ENCODE measurements at regions not wholly inside any gene's neighbourhood (a gene's known extent, or its start where the extent isn't known, plus 50 kb on each side); places are given as distances from the start of the nearest gene placed in this dataset.

DNA sequence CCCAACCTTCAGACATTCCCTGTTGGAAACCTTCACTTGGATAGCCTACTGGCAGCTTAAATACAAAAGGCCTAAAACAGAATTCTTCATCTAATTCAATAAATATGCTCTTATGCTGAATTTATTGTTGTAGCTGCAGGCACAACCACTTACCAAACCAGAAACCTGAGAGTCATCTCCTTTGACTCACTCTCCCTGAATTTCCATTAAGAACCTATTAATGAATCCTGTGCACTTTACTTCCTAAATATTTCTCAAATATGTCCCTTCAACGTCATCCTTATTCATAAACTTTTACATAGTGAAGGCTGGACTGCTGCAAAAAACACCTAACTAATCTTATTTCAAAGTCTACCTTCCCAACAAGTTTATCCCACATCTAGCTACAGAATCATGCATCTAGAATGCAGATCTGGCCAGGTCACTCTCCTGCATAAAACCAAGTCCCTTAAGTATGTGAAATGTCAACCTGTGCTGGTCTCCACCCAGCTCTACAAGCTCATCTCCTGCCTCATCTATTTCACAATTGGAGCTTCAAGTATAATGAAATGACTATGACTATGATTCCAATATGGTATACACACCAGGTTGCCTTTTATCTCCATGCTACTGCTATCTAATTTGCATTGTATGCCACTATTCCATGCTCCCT lies 354.2 kb downstream of the ZEB2 start:
- H3K4me2 ChIP-seq (ENCODE audit: insufficient read depth, insufficient read length, low read length): no peak overlapping the region
- H3K56ac ChIP-seq (ENCODE audit: insufficient read length, low read depth, low read length): no peak overlapping the region
- Mint-ChIP-seq H3K27me3 (ENCODE audit: low read depth) (no peaks in the 10 kb centered on the region), H3K9me3 (no peaks in the 10 kb centered on the region), H3K4me3 (no peak overlapping the region), H3K36me3 (ENCODE audit: insufficient read depth in 1 of 3, low read depth in 3 of 3) (no peaks in the 10 kb centered on the region), H3K4me1 (0 out of 4 replicates have a peak, but pooled peaks cover 0 to 3% of the 10 kb centered on the region in 2 experiments), H3K27ac (no peak overlapping the region)
- no peak overlapping the region for H3K4ac ChIP-seq (ENCODE audit: low read depth, low read length)
- H3K79me1 ChIP-seq (ENCODE audit: insufficient read depth, low read depth, low read length, poor library complexity, severe bottlenecking): no peaks in the 10 kb centered on the region
- no peak overlapping the region for H3K23ac ChIP-seq (ENCODE audit: insufficient read length, low read depth, low read length)
- no peak overlapping the region for H3K27ac ChIP-seq (ENCODE audit: insufficient read length, low read depth, low read length)
- no peak overlapping the region for H3T11ph ChIP-seq (ENCODE audit: low read length)
- H3K9me3 ChIP-seq (ENCODE audit: control insufficient read depth, low read depth, low read length): no peaks in the 10 kb centered on the region
- no peak overlapping the region for H4K5ac ChIP-seq (ENCODE audit: insufficient read length, low read depth, low read length)
- H2AFZ ChIP-seq (ENCODE audit: low read length): no peak overlapping the region
- no peaks in the 10 kb centered on the region for H3K27me3 ChIP-seq (ENCODE audit: insufficient read depth, low read length)
- no peak for DNase-seq
- no peak overlapping the region for H2AK5ac ChIP-seq (ENCODE audit: insufficient read length, low read length)
- H3K14ac ChIP-seq (ENCODE audit: insufficient read depth, low read length): no peak overlapping the region
- H3K79me2 ChIP-seq (ENCODE audit: insufficient read depth, low read length): no peaks in the 10 kb centered on the region
- no peaks in the 10 kb centered on the region for H3K23me2 ChIP-seq (ENCODE audit: insufficient read length, low read depth, low read length, poor library complexity, severe bottlenecking)
- H3K4me1 ChIP-seq (ENCODE audit: insufficient read depth, low read length): no peaks in the 10 kb centered on the region
- H3K9ac ChIP-seq (ENCODE audit: extremely low read depth, insufficient read length, low read length): no peak overlapping the region
- H2BK120ac ChIP-seq (ENCODE audit: low read depth, low read length, poor library complexity, severe bottlenecking): no peak overlapping the region
- TF ChIP-seq, protein P1, sequence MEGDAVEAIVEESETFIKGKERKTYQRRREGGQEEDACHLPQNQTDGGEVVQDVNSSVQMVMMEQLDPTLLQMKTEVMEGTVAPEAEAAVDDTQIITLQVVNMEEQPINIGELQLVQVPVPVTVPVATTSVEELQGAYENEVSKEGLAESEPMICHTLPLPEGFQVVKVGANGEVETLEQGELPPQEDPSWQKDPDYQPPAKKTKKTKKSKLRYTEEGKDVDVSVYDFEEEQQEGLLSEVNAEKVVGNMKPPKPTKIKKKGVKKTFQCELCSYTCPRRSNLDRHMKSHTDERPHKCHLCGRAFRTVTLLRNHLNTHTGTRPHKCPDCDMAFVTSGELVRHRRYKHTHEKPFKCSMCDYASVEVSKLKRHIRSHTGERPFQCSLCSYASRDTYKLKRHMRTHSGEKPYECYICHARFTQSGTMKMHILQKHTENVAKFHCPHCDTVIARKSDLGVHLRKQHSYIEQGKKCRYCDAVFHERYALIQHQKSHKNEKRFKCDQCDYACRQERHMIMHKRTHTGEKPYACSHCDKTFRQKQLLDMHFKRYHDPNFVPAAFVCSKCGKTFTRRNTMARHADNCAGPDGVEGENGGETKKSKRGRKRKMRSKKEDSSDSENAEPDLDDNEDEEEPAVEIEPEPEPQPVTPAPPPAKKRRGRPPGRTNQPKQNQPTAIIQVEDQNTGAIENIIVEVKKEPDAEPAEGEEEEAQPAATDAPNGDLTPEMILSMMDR (conservative IDR thresholded peaks at IDR 0.05): no peak
- no peak overlapping the region for H2BK15ac ChIP-seq (ENCODE audit: low read depth, low read length)
- no peak overlapping the region for H2BK12ac ChIP-seq (ENCODE audit: insufficient read length, low read depth, low read length)
- H4K91ac ChIP-seq (ENCODE audit: insufficient read length, low read depth, low read length): no peak overlapping the region
- no peak overlapping the region for H3K18ac ChIP-seq (ENCODE audit: insufficient read length, low read depth, low read length)
- no peak overlapping the region for H2BK5ac ChIP-seq (ENCODE audit: insufficient read length, low read length)
- no peak overlapping the region for H4K8ac ChIP-seq (replicated peaks; ENCODE audit: insufficient read length, low read depth, low read length)
- H2BK20ac ChIP-seq (ENCODE audit: low read depth, low read length, poor library complexity, severe bottlenecking): no peak overlapping the region
- no peaks in the 10 kb centered on the region for H4K20me1 ChIP-seq (ENCODE audit: control insufficient read depth, insufficient read depth, insufficient read length)
- 100% methylated on average over 1 of the region's 1 CpG for WGBS (ENCODE audit: extremely low coverage, insufficient read length, low lambda C conversion rate)

Measured in H9 (cell line).